Adrenal gland (tissue), 5 donors: ENCODE measurements at regions not wholly inside any gene's neighbourhood (a gene's known extent, or its start where the extent isn't known, plus 50 kb on each side); places are given as distances from the start of the nearest gene placed in this dataset.

Experiments
- POLR2A ChIP-seq, 2 donors: fragments of 450-650 bp; IDR thresholded peaks; one replicate each; pipeline ENCODE4 v1.6.1; 2017; ENCODE audit warnings: antibody characterized with exemption in 2 of 2, mild to moderate bottlenecking in 2 of 2, moderate library complexity in 1 of 2
- TF ChIP-seq, protein P1 (sequence below), 6 experiments: fragments of 450-650 bp in 4 of 6; fragments of 200-600 bp in 2 of 6; sonication (generic) in 1 of 6; IDR thresholded peaks; 1 replicate in 5 of 6; 2 replicates in 1 of 6; pipeline versions ENCODE4 v1.5.1 to v1.8.0; 2016 to 2021; ENCODE audit warnings: antibody characterized with exemption in 6 of 6, mild to moderate bottlenecking in 2 of 6, moderate library complexity in 1 of 6
- donor health status: DM: no; HTN: no; CAD: no.

DNA sequence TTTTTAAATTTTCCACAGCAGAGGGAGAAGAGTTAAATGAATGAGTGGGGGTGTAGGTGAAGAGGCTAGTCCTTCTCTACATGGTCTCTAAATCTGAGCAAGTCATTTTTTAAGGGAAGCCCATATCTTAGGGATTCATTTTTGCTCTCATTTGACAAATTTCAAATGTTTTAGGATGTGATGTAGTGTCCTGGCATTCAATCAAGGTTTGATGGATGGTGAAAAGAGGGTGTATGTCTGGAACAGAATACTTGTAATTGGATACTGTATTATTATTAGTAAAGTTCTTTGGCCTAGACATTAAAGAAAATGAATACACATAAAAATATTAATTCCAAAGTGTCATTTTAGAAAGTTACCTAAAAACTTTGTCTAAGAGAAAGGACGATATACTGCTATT lies 167.8 kb upstream of the PTBP2 start:
- TF ChIP-seq, protein P1, sequence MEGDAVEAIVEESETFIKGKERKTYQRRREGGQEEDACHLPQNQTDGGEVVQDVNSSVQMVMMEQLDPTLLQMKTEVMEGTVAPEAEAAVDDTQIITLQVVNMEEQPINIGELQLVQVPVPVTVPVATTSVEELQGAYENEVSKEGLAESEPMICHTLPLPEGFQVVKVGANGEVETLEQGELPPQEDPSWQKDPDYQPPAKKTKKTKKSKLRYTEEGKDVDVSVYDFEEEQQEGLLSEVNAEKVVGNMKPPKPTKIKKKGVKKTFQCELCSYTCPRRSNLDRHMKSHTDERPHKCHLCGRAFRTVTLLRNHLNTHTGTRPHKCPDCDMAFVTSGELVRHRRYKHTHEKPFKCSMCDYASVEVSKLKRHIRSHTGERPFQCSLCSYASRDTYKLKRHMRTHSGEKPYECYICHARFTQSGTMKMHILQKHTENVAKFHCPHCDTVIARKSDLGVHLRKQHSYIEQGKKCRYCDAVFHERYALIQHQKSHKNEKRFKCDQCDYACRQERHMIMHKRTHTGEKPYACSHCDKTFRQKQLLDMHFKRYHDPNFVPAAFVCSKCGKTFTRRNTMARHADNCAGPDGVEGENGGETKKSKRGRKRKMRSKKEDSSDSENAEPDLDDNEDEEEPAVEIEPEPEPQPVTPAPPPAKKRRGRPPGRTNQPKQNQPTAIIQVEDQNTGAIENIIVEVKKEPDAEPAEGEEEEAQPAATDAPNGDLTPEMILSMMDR (IDR thresholded peaks at IDR 0.05), result no peak
- no peak for TF ChIP-seq POLR2A (IDR thresholded peaks at IDR 0.05)
